H9 (cell line): ENCODE measurements at regions not wholly inside any gene's neighbourhood (a gene's known extent, or its start where the extent isn't known, plus 50 kb on each side); places are given as distances from the start of the nearest gene placed in this dataset.

ENCODE experiments used
- DNase-seq: peaks from one replicate; pipeline ENCODE4 v3.0.0-alpha.2; 2017
- H2AFZ ChIP-seq: one replicate; pipeline ENCODE4 v1.6.1; 2013; ENCODE audit warnings: mild to moderate bottlenecking, low read length, control low read depth, moderate library complexity
- H2AK5ac ChIP-seq: 2 replicates; pipeline ENCODE4 v1.6.1; 2013; ENCODE audit warnings: low read length, control low read depth, mixed read lengths; ENCODE audit not compliant: insufficient read length
- H2BK120ac ChIP-seq: one replicate; pipeline ENCODE4 v1.6.1; 2013; ENCODE audit warnings: low read depth, mild to moderate bottlenecking, low read length, control low read depth, inconsistent platforms; ENCODE audit not compliant: poor library complexity, severe bottlenecking
- H2BK12ac ChIP-seq: 2 replicates; pipeline ENCODE4 v1.6.1; 2013; ENCODE audit warnings: low read length, control low read depth, mixed read lengths, low read depth; ENCODE audit not compliant: insufficient read length
- H2BK15ac ChIP-seq: 2 replicates; pipeline ENCODE4 v1.6.1; 2013; ENCODE audit warnings: low read depth, low read length, control low read depth
- H2BK20ac ChIP-seq: one replicate; pipeline ENCODE4 v1.6.1; 2013; ENCODE audit warnings: low read depth, mild to moderate bottlenecking, low read length, control low read depth, inconsistent platforms; ENCODE audit not compliant: poor library complexity, severe bottlenecking
- H2BK5ac ChIP-seq: 2 replicates; pipeline ENCODE4 v1.6.1; 2013; ENCODE audit warnings: low read length, control low read depth, mixed read lengths; ENCODE audit not compliant: insufficient read length
- H3K14ac ChIP-seq: 2 replicates; pipeline ENCODE4 v1.6.1; 2013; ENCODE audit warnings: low read length, control low read depth; ENCODE audit not compliant: insufficient read depth
- H3K18ac ChIP-seq: 2 replicates; pipeline ENCODE4 v1.6.1; 2013; ENCODE audit warnings: low read depth, mild to moderate bottlenecking, mixed read lengths, low read length, control low read depth; ENCODE audit not compliant: insufficient read length
- H3K23ac ChIP-seq: 2 replicates; pipeline ENCODE4 v1.6.1; 2013; ENCODE audit warnings: low read length, control low read depth, mixed read lengths, low read depth; ENCODE audit not compliant: insufficient read length
- H3K23me2 ChIP-seq: 2 replicates; pipeline ENCODE4 v1.6.1; 2013; ENCODE audit warnings: low read depth, mild to moderate bottlenecking, mixed read lengths, low read length, control low read depth; ENCODE audit not compliant: insufficient read length, poor library complexity, severe bottlenecking
- H3K27ac ChIP-seq: 2 replicates; pipeline ENCODE4 v1.5.1; 2013; ENCODE audit warnings: low read length, control low read depth, mixed read lengths, low read depth; ENCODE audit not compliant: insufficient read length
- H3K27me3 ChIP-seq: 2 replicates; pipeline ENCODE4 v1.6.1; 2013; ENCODE audit warnings: low read length, control low read depth, inconsistent platforms; ENCODE audit not compliant: insufficient read depth
- H3K4ac ChIP-seq: 2 replicates; pipeline ENCODE4 v1.6.1; 2013; ENCODE audit warnings: low read depth, mild to moderate bottlenecking, control low read depth, inconsistent platforms, low read length, moderate library complexity
- H3K4me1 ChIP-seq: 2 replicates; pipeline ENCODE4 v1.6.1; 2013; ENCODE audit warnings: low read length, control low read depth, inconsistent platforms; ENCODE audit not compliant: insufficient read depth
- H3K4me2 ChIP-seq: 2 replicates; pipeline ENCODE4 v1.6.1; 2013; ENCODE audit warnings: low read length, control low read depth, mixed read lengths; ENCODE audit not compliant: insufficient read length, insufficient read depth
- H3K56ac ChIP-seq: 2 replicates; pipeline ENCODE4 v1.6.1; 2013; ENCODE audit warnings: low read depth, mild to moderate bottlenecking, mixed read lengths, low read length, control low read depth; ENCODE audit not compliant: insufficient read length
- H3K79me1 ChIP-seq: 2 replicates; pipeline ENCODE4 v1.6.1; 2013; ENCODE audit warnings: low read depth, mild to moderate bottlenecking, moderate library complexity, low read length, control low read depth, inconsistent platforms; ENCODE audit not compliant: insufficient read depth, poor library complexity, severe bottlenecking
- H3K79me2 ChIP-seq: 2 replicates; pipeline ENCODE4 v1.6.1; 2013; ENCODE audit warnings: low read length, control low read depth, inconsistent platforms; ENCODE audit not compliant: insufficient read depth
- H3K9ac ChIP-seq: 2 replicates; pipeline ENCODE4 v1.6.1; 2013; ENCODE audit warnings: low read length, control low read depth, mixed read lengths; ENCODE audit not compliant: insufficient read length; ENCODE audit errors: extremely low read depth
- H3K9me3 ChIP-seq: one replicate; pipeline ENCODE4 v1.6.1; 2013; ENCODE audit warnings: low read depth, low read length, inconsistent platforms; ENCODE audit not compliant: control insufficient read depth
- H3T11ph ChIP-seq: one replicate; pipeline ENCODE4 v1.6.1; 2013; ENCODE audit warnings: mild to moderate bottlenecking, low read length, control low read depth, inconsistent platforms
- H4K20me1 ChIP-seq: one replicate; pipeline ENCODE4 v1.6.1; 2013; ENCODE audit not compliant: control insufficient read depth, insufficient read length, insufficient read depth
- H4K5ac ChIP-seq: 2 replicates; pipeline ENCODE4 v1.6.1; 2013; ENCODE audit warnings: low read depth, mild to moderate bottlenecking, mixed read lengths, low read length, control low read depth; ENCODE audit not compliant: insufficient read length
- H4K8ac ChIP-seq: replicated peaks from 2 replicates; pipeline ENCODE4 v1.6.1; 2013; ENCODE audit warnings: low read length, control low read depth, mixed read lengths, low read depth; ENCODE audit not compliant: insufficient read length
- H4K91ac ChIP-seq: 2 replicates; pipeline ENCODE4 v1.6.1; 2013; ENCODE audit warnings: low read depth, mild to moderate bottlenecking, moderate library complexity, mixed read lengths, low read length, control low read depth; ENCODE audit not compliant: insufficient read length
- H3K27ac Mint-ChIP-seq, 3 experiments: 2 replicates in 2 of 3; 3 replicates in 1 of 3; pipeline ENCODE4 v1.8.0; 2020 to 2021; ENCODE audit warnings: mixed read lengths in 3 of 3, mild to moderate bottlenecking in 1 of 3, moderate library complexity in 1 of 3
- H3K27me3 Mint-ChIP-seq: 2 replicates; pipeline ENCODE4 v1.8.0; 2021; ENCODE audit warnings: low read depth, mild to moderate bottlenecking, moderate library complexity, mixed read lengths
- H3K36me3 Mint-ChIP-seq, 3 experiments: 2 replicates in 2 of 3; 3 replicates in 1 of 3; pipeline ENCODE4 v1.8.0; 2020 to 2021; ENCODE audit warnings: low read depth in 3 of 3, mixed read lengths in 3 of 3; ENCODE audit not compliant: insufficient read depth in 1 of 3
- H3K4me1 Mint-ChIP-seq, 2 experiments: 2 replicates each; pipeline ENCODE4 v1.8.0; 2020; ENCODE audit warnings: mixed read lengths in 2 of 2
- H3K4me3 Mint-ChIP-seq, 2 experiments: 2 replicates in 1 of 2; 3 replicates in 1 of 2; pipeline ENCODE4 v1.8.0; 2020 to 2021; ENCODE audit warnings: mild to moderate bottlenecking in 2 of 2, mixed read lengths in 2 of 2, moderate library complexity in 1 of 2
- H3K9me3 Mint-ChIP-seq, 2 experiments: 2 replicates in 1 of 2; 3 replicates in 1 of 2; pipeline ENCODE4 v1.8.0; 2020; ENCODE audit warnings: mild to moderate bottlenecking in 2 of 2, mixed read lengths in 2 of 2, moderate library complexity in 1 of 2
- CTCF ChIP-seq: fragments of 200-600 bp; sonication (generic); conservative IDR thresholded peaks from 3 replicates; pipeline ENCODE4 v1.8.0; 2021; ENCODE audit warnings: antibody characterized with exemption, mild to moderate bottlenecking
- WGBS: extraction: QIAGEN DNeasy Blood & Tissue Kit; methylation state at CpG from one replicate; pipeline ENCODE4 v1.1.7; 2013; ENCODE audit warnings: missing lambda C conversion rate, low lambda C conversion rate, mixed read lengths; ENCODE audit not compliant: insufficient read length; ENCODE audit errors: extremely low coverage; 5-methylcytosine and 5-hydroxymethylcytosine counted together

- WGBS, result no CpG with 5 or more reads among the region's 3 CpGs
- Histone ChIP-seq H3K4me1 (no peaks in the 10 kb centered on the region), H4K8ac (no peak overlapping the region), H4K5ac (no peak overlapping the region), H4K20me1 (no peaks in the 10 kb centered on the region), H3K56ac (no peak overlapping the region), H3K4ac (no peak overlapping the region), H3K27me3 (no peaks in the 10 kb centered on the region), H2BK5ac (no peak overlapping the region), H2BK120ac (no peak overlapping the region), H2BK20ac (no peak overlapping the region), H3T11ph (no peak overlapping the region), H4K91ac (no peak overlapping the region), H3K9ac (no peak overlapping the region), H3K18ac (no peak overlapping the region), H2AK5ac (no peak overlapping the region), H3K14ac (no peak overlapping the region), H3K9me3 (no peaks in the 10 kb centered on the region), H3K79me2 (no peaks in the 10 kb centered on the region), H2BK15ac (no peak overlapping the region), H2AFZ (no peak overlapping the region), H3K27ac (no peak overlapping the region), H3K23me2 (no peaks in the 10 kb centered on the region), H3K23ac (no peak overlapping the region), H3K4me2 (no peak overlapping the region), H2BK12ac (no peak overlapping the region), H3K79me1 (no peaks in the 10 kb centered on the region)
- no peak for TF ChIP-seq CTCF
- Mint-ChIP-seq H3K36me3 (no peaks in the 10 kb centered on the region; a peak in 1 of 7 replicates), H3K27ac (no peak overlapping the region), H3K27me3 (peaks cover 5% of the 10 kb centered on the region), H3K9me3 (peaks cover 0 to 2% of the 10 kb centered on the region in 2 experiments; a peak in 2 of 5 replicates), H3K4me3 (no peak overlapping the region), H3K4me1 (no peaks in the 10 kb centered on the region)
- DNase-seq, result no peak
These were observed 165.0 kb downstream of the BAMBI start for GRCh38 chr10:28842321-28842720.
